SH-SY5Y (cell line): ENCODE measurements at regions not wholly inside any gene's neighbourhood (a gene's known extent, or its start where the extent isn't known, plus 50 kb on each side); places are given as distances from the start of the nearest gene placed in this dataset.

ENCODE experiments used
- GATA2 ChIP-seq: IDR thresholded peaks from 2 replicates; pipeline ENCODE4 v1.6.1; 2011; ENCODE audit warnings: mild to moderate bottlenecking, low read depth, low read length
- GATA3 ChIP-seq: IDR thresholded peaks from 2 replicates; pipeline ENCODE4 v1.6.1; 2011; ENCODE audit warnings: low read depth, mild to moderate bottlenecking, low read length, moderate library complexity

DNA sequence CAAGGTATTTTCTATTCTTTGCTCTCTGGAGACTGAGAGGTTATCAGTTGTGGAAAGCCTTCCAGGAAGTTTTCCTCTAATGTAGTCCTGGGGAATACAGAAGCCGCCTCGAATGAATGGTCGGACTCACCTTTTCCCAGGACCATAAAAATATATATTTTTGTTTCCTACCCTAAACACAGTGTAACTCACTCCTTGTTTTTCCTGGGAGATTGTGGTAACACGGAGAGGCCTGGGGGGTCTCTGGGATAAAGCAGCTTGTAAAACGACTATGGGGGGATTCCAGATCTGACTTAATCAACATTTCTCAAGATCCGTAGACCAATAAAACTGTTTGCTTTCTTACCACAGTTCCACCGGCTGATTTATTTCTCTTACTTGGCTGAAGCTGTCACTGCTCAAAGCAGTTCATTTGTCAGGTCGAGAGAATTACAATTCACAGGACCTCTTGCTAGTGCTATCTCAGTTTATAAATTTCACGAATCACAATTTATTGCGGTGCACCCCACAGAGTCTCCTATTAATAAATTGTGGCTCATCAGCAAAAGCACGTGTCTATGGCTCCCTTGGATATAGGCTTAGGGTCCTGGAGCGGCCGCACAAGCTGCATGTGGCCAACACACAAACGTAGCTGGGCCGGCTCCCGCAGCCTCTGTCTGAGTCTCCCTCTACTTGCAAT lies 176.3 kb upstream of the BMPER start:
- no peak for TF ChIP-seq GATA3
- no peak for TF ChIP-seq GATA2

DNA sequence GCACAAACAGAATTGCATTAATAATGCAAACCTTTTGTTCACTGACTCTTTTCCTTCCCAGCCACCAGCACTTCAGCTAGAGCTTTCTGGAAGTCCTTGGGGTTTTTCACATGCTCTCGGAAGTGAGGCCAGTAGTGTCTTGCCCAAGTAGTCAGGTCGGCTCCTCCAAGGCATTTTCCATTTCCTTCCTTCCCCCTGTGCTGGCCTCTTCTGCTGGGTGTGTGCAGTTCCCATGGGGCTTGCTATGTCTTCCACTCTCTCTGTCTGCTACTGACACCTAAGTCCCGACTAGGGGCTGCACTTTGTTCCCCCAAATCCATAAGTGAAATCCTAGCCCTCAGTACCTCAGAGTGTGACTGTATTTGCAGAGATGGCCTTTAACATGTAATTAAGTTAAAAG lies 175.6 kb upstream of the BMPER start:
- TF ChIP-seq GATA2 (no peak), GATA3 (no peak)

DNA sequence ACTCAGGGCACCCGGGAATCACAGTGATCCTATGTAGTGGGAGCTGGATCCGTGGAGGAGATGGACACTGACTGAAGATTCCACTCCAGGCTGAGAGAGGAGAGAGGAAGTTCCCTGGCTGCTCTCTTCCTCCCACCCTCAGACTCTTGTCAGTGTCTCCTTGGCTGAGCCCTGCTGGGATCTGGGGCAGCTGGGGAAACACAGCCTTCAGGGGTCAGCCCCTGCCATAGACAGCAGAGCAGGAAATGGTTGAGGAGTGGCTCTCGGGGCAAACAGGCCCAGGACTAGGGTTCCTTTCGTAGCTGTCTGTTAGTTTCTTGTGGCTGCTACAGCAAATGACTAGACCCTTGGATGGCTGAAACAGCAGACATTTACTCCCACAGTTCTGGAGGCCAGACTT lies 174.4 kb upstream of the BMPER start:
- TF ChIP-seq GATA3, result no peak
- TF ChIP-seq GATA2, result no peak

DNA sequence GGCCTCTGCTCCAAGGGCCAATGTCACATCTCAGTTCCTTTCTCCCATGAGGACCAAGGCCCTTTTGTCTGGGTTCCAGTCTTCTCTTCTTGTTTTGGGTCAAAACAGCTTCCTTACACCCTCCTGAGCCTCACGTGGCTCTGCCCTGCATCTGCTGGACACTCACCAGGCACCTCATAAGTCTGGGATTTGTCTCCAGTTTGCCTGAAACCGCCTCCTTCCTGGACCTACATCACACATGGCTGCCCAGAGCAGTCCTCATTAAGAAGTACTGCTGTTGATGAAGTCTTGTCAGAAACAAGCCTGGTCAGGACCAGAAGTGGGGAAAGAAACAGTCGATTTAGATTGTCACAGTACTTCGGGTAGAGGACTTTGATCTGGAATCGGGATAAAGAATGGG lies 173.4 kb upstream of the BMPER start:
- TF ChIP-seq GATA2 (no peak), GATA3 (no peak)

DNA sequence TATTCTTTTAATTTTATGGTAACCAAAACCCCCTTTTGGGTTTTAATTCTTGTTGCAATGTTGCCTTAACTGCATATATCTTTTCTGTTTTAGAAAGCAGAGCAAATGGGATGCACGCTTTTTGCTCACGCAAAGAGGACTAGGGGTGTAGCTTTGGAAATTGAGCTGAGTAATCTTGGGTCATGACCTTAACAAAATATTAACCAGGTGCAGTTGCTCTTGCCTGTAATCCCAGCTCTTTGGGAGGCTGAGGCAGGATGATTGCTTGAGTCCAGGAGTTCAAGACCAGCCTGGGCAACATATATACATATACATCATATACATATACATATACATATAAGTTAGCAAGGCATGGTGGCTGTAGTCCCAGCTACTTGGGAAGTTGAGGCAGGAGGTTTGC lies 172.9 kb upstream of the BMPER start:
- TF ChIP-seq GATA3 (no peak), GATA2 (no peak)

DNA sequence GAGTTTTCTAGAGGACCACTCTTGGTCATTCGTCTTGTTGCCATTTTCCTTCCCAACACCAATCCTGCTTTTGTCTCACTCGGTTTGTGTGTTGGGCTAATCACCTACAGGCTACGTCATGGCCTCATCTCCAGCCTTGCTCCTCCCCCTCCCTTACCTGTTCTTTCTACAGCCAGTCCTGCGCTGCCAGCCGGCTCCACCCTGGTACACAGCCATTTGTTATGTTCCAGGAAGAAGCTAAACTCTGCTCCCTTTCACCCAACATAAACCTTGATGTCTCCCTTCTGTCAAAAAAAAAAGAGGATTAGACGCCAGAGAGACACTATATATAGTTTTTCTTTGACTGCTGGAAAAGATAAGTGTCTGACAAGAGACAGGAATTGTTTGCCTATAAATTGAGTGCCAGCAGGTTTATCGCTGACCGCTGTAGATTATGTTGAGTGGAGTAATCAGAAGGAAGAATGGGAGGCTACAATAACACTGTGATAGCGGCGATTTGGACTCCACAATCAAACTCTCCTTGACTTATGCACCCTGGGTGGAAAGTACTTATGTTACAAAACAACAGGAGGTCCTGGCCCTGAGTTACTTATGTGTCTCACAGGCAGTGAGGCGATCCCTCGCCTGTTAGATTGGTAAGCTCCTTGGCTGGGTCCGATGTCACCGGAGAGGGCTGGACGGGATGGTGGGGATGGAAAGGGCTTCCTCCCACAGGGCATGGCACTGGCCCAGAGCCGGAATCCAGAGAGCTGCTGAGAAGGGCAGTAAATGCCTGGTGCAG lies 171.3 kb upstream of the BMPER start:
- TF ChIP-seq GATA2 (no peak), GATA3 (no peak)

DNA sequence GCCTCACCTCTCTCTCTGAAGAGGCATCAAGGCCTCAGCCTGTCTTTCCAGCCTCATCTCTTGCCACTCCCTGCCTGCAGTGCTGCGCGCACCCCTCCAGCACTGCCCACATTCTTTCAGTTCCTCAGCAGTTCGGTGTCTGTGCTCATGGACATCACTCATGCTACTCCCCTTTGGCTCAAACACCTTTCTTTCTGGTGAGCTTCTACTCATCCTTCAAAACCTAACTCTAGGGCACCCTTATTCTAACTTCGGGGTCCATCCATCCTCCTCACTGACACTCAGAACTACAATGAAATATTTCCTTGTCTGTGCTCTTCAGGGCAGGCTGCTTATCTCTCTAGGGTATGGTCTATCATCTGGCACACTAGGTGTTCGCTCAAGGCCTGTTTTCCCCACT lies 169.9 kb upstream of the BMPER start:
- no peak for TF ChIP-seq GATA2
- TF ChIP-seq GATA3, result no peak

DNA sequence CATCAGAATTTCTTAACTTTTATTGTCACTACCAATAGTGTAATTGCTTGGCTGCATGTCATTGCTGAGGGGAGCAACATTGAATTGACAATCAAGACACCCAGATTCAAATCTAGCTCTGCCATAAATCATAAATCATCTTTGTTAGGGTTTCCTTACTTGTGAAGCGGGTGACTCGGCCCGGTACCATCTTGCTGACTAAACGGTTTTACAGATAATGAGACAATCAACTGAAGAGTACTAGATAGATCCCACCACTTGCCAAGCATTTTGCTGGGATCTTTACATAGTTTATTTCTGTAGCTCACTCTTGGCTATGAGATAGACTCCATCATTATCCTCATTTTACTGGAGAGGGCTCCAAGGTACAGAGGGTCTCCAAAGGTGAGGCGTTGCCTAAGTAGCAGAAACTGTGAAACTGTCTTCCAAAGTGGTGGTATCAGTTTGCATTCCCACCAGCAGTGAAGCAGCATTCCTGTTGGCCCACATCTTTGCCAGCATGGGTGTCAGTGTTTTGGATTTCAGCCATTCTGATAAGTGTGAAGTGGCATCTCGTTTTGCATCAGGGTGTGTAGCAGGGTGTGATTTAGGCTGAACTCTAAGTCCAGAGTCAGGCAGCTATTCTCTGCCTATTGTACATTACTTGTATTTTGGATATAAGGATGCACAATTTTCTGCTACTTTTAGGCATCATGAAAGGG lies 168.7 kb upstream of the BMPER start:
- no peak for TF ChIP-seq GATA2

DNA sequence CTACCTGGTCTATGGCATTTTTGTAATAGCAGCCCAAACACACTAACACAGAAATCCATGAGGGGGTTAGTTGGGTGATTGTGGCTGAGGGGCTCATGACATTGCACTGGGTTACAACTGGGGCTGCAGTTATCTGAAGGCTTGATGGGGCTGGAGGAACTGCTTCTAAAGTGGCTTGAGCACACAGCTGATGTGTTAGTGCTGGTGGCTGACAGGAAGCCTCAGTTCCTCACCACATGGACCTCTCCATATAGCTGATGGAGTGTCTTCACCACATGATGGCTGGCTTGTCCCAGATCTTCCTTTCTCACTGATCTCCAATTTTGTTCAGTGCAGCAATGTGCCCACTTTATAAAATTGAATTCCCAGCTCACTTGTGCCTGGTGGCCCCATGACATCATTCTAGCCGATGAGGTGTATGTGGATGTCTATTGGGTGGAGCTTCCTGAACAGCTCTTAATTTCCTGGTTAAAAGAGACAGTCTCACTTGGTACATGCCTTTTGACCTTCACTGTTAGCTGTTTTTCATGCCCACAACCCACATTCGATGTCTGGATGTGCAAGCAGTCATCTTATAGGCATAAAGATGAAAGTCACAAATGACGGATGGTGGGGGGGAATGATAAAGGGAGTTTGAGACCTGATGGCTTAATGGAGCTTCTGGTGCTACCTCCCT lies 166.9 kb upstream of the BMPER start:
- TF ChIP-seq GATA3 (no peak), GATA2 (no peak)

DNA sequence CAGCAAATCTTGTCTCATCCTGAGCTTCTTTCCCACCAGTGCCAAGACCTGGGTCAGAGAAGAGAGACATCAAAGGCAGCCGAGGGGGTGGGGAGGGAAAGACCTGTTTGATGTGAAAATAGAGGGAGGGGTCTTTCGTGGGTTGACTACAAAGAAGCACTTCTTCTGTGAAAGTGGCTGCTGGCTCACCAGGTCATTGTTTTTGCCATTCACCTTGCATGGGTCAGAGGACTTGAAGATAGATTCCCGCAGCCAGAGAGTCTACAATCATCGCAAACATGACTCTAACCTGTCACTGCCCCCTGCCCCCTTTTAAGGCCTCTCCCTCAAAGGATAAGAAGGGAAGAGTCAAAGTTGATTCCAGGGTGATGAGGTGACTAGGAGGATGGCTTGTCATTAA lies 166.1 kb upstream of the BMPER start:
- TF ChIP-seq GATA3, result no peak
- TF ChIP-seq GATA2, result no peak

DNA sequence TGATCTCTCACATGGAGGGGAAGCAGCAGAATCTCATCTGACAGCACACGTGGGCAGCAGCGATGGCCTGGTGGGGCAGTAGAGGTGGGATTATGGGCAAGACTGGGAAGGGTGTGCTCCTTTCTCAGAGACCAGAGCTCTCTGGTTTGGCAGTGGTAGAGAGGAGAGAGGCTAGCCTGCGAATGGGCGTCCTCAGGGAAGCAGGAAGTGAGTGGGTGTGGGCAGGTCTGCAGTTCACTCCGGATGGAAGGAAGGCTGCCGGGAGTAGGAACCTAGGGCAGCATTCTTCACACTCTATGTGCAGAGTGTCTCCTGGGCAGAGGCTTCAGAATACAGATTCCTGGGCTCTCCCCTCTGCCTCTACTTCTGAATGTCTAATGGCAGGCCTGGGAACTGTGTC lies 162.8 kb upstream of the BMPER start:
- no peak for TF ChIP-seq GATA2
- no peak for TF ChIP-seq GATA3

DNA sequence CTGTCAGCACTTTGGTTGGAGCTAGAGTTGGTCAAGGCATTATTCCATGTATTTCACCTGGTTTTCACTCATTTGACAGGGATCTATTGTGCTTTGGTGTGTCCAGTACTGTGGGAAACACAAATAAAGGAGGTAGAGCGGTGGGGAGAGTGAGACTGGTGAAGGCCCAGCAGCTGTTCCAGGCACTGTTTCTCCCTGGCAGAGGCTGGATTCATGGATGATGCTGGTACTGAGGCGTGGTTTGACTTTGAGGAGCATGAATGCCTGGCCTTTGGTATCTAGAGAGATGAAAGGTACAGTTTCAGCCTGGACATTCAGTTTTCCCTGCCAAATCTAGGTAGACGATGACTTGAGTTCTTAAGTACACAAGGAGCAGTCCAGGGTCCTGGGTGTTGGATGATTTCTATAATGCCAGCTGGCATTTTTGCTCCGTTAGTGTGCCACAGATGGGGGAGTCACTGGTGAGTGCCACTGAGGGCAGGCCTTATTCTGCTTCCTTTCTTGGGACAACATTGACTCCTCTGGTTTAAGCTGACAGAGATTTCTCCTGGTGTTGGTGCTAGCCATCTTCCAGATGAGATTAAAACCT lies 162.2 kb upstream of the BMPER start:
- TF ChIP-seq GATA3, result no peak
- TF ChIP-seq GATA2, result no peak

DNA sequence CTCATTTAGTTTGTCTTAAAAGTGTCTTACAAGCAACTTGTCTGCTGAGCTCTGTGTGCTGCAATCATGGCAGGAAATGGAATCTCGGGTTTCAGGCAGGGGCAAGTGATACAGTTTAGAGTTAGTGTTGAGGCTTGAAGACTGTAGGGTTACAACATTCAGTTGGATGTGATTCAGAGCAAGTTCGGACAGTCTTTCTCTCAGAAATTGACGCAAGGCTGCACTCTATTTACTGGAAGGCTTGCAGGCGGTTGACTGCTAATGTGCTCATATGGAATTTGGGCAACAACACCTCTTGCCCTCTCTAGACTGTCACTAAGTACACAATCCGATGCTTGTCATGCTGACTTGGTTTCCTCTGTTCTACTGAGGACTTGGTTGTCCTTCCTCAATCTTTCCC lies 161.7 kb upstream of the BMPER start:
- TF ChIP-seq GATA2 (no peak), GATA3 (no peak)

DNA sequence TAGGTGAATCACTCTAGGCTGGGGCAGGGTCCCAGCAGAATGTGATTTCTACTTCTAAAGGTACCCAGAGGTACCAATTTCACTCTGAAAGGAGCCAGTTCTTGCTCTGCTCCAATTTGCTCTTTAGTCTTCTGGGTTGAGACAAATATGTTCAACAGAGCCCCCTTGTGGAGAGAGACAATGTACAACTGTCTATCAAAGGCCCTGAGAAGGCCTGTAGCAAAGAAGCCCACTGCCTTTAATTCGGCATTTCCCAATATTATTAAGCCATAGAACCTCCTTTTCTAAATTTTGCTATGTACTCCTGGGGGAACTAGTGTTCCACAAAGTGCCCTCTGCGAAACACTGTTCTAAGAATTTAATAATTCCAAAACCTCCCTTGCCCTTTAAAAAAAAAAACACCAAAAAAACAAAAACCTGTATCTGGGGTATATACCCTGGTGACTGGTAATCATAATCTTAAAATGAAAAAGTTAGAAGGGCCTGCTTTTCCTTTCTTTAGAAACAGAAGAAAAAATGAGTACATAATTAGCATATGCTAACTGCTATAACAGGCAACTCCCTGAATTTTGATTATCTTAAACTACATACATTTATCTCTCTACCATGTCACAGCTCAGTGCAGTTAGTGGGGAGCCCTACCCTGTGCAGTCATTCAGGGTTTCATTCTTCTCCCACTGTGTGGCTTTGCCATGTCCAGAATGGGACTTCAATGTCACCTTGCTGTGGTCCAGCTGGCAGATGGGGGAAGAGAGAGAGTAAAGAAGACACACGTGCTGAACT lies 160.9 kb upstream of the BMPER start:
- TF ChIP-seq GATA2 (no peak), GATA3 (no peak)
